ENCODE measurements at regions not wholly inside any gene's neighbourhood (a gene's known extent, or its start where the extent isn't known, plus 50 kb on each side); places are given as distances from the start of the nearest gene placed in this dataset.

DNA sequence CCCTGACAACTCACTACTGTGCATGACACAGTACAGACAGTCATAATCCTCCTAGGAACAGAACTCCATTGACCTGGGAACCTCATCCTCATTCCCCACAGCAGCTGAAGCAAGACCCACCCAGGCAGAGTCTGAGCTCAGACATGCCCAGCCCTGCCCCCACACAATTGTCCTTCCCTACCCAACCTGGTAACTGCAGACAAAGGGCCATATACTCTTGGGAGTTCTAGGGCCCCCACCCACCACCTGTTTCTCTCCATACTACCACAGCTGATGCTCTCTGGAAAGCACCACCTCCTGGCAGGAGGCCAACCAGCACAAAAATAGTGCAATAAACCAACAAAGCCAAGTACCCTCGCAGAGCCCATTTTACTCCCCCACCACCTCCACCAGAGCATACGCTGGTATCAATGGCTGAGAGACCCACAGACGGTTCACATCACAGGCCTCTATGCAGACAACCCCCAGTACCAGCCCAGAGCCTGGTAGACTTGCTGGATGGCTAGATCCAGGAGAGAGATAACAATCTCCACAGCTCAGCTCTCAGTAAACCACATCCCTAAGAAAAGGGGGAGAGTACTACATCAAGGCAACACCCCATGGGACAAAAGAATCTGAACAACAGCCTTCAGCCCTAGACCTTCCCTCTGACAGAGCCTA, 159.7 kb upstream of the CXADR start:
- Mint-ChIP-seq H3K9me3 (ENCODE audit: low read depth) (no peaks in the 10 kb centered on the region), H3K4me3 (ENCODE audit: unreplicated experiment) (no peak overlapping the region), H3K27me3 (ENCODE audit: low read depth) (peaks cover 5% of the 10 kb centered on the region), H3K4me1 (ENCODE audit: low read depth) (no peaks in the 10 kb centered on the region), H3K36me3 (ENCODE audit: low read depth) (no peaks in the 10 kb centered on the region), H3K27ac (ENCODE audit: unreplicated experiment) (no peak overlapping the region)
- TF ChIP-seq, protein P1, sequence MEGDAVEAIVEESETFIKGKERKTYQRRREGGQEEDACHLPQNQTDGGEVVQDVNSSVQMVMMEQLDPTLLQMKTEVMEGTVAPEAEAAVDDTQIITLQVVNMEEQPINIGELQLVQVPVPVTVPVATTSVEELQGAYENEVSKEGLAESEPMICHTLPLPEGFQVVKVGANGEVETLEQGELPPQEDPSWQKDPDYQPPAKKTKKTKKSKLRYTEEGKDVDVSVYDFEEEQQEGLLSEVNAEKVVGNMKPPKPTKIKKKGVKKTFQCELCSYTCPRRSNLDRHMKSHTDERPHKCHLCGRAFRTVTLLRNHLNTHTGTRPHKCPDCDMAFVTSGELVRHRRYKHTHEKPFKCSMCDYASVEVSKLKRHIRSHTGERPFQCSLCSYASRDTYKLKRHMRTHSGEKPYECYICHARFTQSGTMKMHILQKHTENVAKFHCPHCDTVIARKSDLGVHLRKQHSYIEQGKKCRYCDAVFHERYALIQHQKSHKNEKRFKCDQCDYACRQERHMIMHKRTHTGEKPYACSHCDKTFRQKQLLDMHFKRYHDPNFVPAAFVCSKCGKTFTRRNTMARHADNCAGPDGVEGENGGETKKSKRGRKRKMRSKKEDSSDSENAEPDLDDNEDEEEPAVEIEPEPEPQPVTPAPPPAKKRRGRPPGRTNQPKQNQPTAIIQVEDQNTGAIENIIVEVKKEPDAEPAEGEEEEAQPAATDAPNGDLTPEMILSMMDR (IDR thresholded peaks at IDR 0.05), result no peak
- no peak for DNase-seq (ENCODE audit: low spot score)

DNA sequence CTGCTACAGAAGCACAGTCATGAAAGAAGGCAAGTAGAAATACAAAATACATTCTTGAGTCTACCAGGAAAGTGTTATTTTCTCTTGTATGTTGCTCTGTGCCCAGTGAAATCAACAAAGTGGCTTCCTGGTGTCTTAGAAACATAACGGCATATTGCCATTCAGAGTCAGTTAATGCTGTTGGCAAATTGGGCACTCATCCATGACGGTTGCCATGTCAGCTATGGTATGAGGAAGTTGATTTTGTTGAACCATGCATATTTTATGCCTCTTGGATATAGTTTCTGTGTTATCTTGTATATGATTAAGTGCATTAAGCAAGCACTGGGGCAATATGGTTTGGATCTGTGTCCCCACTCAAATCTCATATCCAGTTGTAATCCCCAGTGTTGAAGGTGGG, 153.1 kb upstream of the CXADR start:
- TF ChIP-seq, protein P1 (IDR thresholded peaks at IDR 0.05), result no peak
- Mint-ChIP-seq H3K4me1 (ENCODE audit: low read depth) (no peaks in the 10 kb centered on the region), H3K36me3 (ENCODE audit: low read depth) (no peaks in the 10 kb centered on the region), H3K27me3 (ENCODE audit: low read depth) (peaks cover 4% of the 10 kb centered on the region), H3K4me3 (ENCODE audit: unreplicated experiment) (no peak overlapping the region), H3K27ac (ENCODE audit: unreplicated experiment) (no peak overlapping the region), H3K9me3 (ENCODE audit: low read depth) (peaks cover 5% of the 10 kb centered on the region)
- no peak for DNase-seq (ENCODE audit: low spot score)

DNA sequence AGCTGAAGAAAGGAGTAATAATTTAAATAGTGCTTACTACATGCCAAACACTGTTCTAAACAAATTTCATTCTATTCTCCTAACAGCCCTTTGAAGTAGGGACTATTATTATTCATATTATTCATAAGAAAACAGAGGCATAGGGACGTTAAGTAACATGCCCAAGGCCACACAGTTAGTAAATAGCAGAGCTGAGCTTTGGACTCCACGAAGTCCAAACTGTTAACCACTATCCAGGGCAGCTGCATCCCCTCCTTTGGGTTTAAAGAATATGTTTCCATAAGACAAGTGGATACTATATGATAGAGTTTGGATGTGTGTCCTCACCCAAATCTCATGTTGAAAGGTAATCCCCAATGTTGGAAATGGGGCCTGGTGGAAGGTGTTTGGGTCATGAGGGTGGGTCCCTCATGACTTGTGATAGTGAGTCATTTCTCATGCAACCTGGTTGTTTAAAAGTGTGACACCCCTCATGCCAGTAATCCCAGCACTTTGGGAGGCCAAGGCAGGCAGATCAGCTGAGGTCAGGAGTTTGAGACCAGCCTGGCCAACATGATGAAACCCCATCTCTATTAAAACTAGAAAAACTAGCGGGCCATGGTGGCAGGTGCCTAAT, 144.0 kb upstream of the CXADR start:
- TF ChIP-seq, protein P1 (IDR thresholded peaks at IDR 0.05), result no peak
- Mint-ChIP-seq H3K27me3 (ENCODE audit: low read depth) (no peaks in the 10 kb centered on the region), H3K9me3 (ENCODE audit: low read depth) (peaks cover 8% of the 10 kb centered on the region), H3K4me1 (ENCODE audit: low read depth) (peaks cover 19% of the 10 kb centered on the region), H3K4me3 (ENCODE audit: unreplicated experiment) (no peak overlapping the region), H3K36me3 (ENCODE audit: low read depth) (no peaks in the 10 kb centered on the region), H3K27ac (ENCODE audit: unreplicated experiment) (no peak overlapping the region)
- DNase-seq (ENCODE audit: low spot score), result no peak

DNA sequence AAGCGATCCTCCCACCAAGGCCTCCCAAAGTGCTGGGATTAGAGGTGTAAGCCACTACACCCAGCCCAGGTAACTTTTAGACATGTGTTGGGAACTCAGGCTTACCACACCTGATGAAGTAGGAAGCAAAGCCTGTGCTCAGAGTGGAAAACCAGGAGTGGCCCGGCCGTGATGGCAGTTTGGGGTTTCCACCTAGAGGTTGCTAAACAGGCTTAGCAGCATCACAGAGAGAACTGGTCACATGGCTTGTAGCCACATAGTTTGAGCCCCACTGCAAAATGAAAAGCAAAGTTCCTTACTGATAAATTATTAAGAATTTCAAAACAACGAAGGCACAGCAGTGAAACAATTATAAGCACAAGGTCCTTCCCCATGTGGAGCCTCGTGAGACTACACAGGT, 142.6 kb upstream of the CXADR start:
- Mint-ChIP-seq H3K27ac (ENCODE audit: unreplicated experiment) (no peak overlapping the region), H3K36me3 (ENCODE audit: low read depth) (no peaks in the 10 kb centered on the region), H3K27me3 (ENCODE audit: low read depth) (no peaks in the 10 kb centered on the region), H3K4me1 (ENCODE audit: low read depth) (peaks cover 19% of the 10 kb centered on the region), H3K4me3 (ENCODE audit: unreplicated experiment) (no peak overlapping the region), H3K9me3 (ENCODE audit: low read depth) (peaks cover 5% of the 10 kb centered on the region)
- DNase-seq (ENCODE audit: low spot score), result no peak
- TF ChIP-seq, protein P1 (IDR thresholded peaks at IDR 0.05), result no peak

DNA sequence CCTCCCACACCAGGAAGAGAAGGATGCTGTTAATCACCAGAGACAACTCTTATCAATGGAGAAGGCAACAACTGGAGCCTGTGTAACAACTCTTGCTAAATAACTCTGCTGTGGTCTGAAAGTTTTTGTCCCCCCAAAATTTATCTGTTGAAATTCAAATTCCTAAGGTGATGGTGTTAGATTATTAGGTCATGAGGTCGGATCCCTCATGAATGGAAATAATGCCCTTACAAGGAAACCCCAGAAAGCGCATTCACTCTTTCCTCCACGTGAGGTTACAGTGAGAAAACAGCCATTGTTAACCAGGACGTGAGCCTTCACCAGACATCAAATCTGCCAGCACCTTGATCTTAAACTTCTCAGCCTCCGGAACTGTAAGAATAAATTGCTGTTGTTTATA, 141.9 kb upstream of the CXADR start:
- Mint-ChIP-seq H3K9me3 (ENCODE audit: low read depth) (peaks cover 9% of the 10 kb centered on the region), H3K27me3 (ENCODE audit: low read depth) (no peaks in the 10 kb centered on the region), H3K4me3 (ENCODE audit: unreplicated experiment) (no peak overlapping the region), H3K27ac (ENCODE audit: unreplicated experiment) (no peak overlapping the region), H3K4me1 (ENCODE audit: low read depth) (peaks cover 19% of the 10 kb centered on the region), H3K36me3 (ENCODE audit: low read depth) (no peaks in the 10 kb centered on the region)
- TF ChIP-seq, protein P1 (IDR thresholded peaks at IDR 0.05), result no peak
- DNase-seq (ENCODE audit: low spot score), result no peak

Data from chondrocyte (in vitro differentiated cells).